HEK293T (cell line): ENCODE measurements at regions not wholly inside any gene's neighbourhood (a gene's known extent, or its start where the extent isn't known, plus 50 kb on each side); places are given as distances from the start of the nearest gene placed in this dataset.

ENCODE experiments used
- ARNT ChIP-seq: fragments of 450-650 bp; IDR thresholded peaks from 2 replicates; pipeline ENCODE4 v1.6.1; 2017; ENCODE audit warnings: mild to moderate bottlenecking
- BHLHE40 ChIP-seq: fragments of 450-650 bp; IDR thresholded peaks from 2 replicates; pipeline ENCODE4 v1.6.1; 2016; ENCODE audit warnings: mild to moderate bottlenecking, moderate library complexity, borderline replicate concordance
- CTBP1 ChIP-seq: fragments of 450-650 bp; IDR thresholded peaks from 2 replicates; pipeline ENCODE4 v1.6.1; 2016; ENCODE audit warnings: borderline replicate concordance
- ELF4 ChIP-seq: fragments of 450-650 bp; IDR thresholded peaks from 2 replicates; pipeline ENCODE4 v1.6.1; 2017; ENCODE audit warnings: antibody characterized with exemption
- FOXA1 ChIP-seq: fragments of 450-650 bp; IDR thresholded peaks from 2 replicates; pipeline ENCODE4 v1.6.1; 2016; ENCODE audit warnings: mild to moderate bottlenecking
- FOXK2 ChIP-seq: fragments of 450-650 bp; IDR thresholded peaks from 2 replicates; pipeline ENCODE4 v1.6.1; 2016; ENCODE audit warnings: mild to moderate bottlenecking
- FOXM1 ChIP-seq: fragments of 450-650 bp; IDR thresholded peaks from 2 replicates; pipeline ENCODE4 v1.6.1; 2017; ENCODE audit warnings: mild to moderate bottlenecking, borderline replicate concordance
- HDGF ChIP-seq: fragments of 450-650 bp; IDR thresholded peaks from 2 replicates; pipeline ENCODE4 v1.6.1; 2017; ENCODE audit warnings: antibody characterized with exemption, borderline replicate concordance
- L3MBTL2 ChIP-seq: fragments of 450-650 bp; conservative IDR thresholded peaks from 2 replicates; pipeline ENCODE4 v1.6.1; 2016; ENCODE audit warnings: mild to moderate bottlenecking
- NFRKB ChIP-seq: fragments of 450-650 bp; IDR thresholded peaks from 2 replicates; pipeline ENCODE4 v1.6.1; 2016; ENCODE audit warnings: mild to moderate bottlenecking, moderate library complexity
- PKNOX1 ChIP-seq: fragments of 450-650 bp; IDR thresholded peaks from 2 replicates; pipeline ENCODE4 v1.6.1; 2016
- SP1 ChIP-seq: fragments of 450-650 bp; IDR thresholded peaks from 2 replicates; pipeline ENCODE4 v1.6.1; 2017
- SUZ12 ChIP-seq: fragments of 450-650 bp; IDR thresholded peaks from 2 replicates; pipeline ENCODE4 v1.6.1; 2016; ENCODE audit warnings: mild to moderate bottlenecking
- TARDBP ChIP-seq: fragments of 450-650 bp; IDR thresholded peaks from 2 replicates; pipeline ENCODE4 v1.6.1; 2016

GRCh38 chr12:114220311-114220710 is 185.6 kb downstream of the TBX5 start:
- TF ChIP-seq ELF4, result no peak
- TF ChIP-seq CTBP1, result no peak
- no peak for TF ChIP-seq NFRKB
- no peak for TF ChIP-seq FOXK2
- TF ChIP-seq SUZ12, result no peak
- no peak for TF ChIP-seq FOXA1
- no peak for TF ChIP-seq BHLHE40
- no peak for TF ChIP-seq PKNOX1
- no peak for TF ChIP-seq L3MBTL2
- TF ChIP-seq SP1, result no peak
- no peak for TF ChIP-seq FOXM1
- no peak for TF ChIP-seq TARDBP
- TF ChIP-seq HDGF, result no peak
- no peak for TF ChIP-seq ARNT
